PC-3 (cell line): ENCODE measurements at regions not wholly inside any gene's neighbourhood (a gene's known extent, or its start where the extent isn't known, plus 50 kb on each side); places are given as distances from the start of the nearest gene placed in this dataset.

Experiments used
- CTCF ChIP-seq: fragments of 300-600 bp; sonication (generic); conservative IDR thresholded peaks from 2 replicates; pipeline ENCODE4 v1.5.1; 2017; ENCODE audit warnings: antibody characterized with exemption, low read depth, mild to moderate bottlenecking, low read length
- EZH2 ChIP-seq: fragments of 300-600 bp; sonication (generic); IDR thresholded peaks from one replicate; pipeline ENCODE4 v1.6.1; 2017; ENCODE audit warnings: antibody characterized with exemption, mild to moderate bottlenecking, low read length; ENCODE audit not compliant: unreplicated experiment

GRCh38 chr2:217364224-217364623 is 504.4 kb upstream of the TNP1 start:
- TF ChIP-seq CTCF, result no peak
- TF ChIP-seq EZH2, result no peak
